GM21717 (cell line): ENCODE measurements at regions not wholly inside any gene's neighbourhood (a gene's known extent, or its start where the extent isn't known, plus 50 kb on each side); places are given as distances from the start of the nearest gene placed in this dataset.

ENCODE experiments used
- ATAC-seq: cut with Tn5 transposase; IDR thresholded peaks from one replicate; pipeline ENCODE4 v1.9.1; 2021; ENCODE audit warnings: mild to moderate bottlenecking, moderate library complexity; ENCODE audit not compliant: unreplicated experiment

- no peak for ATAC-seq
Measured at GRCh38 chr1:184267747-184268146, 119.1 kb upstream of the C1orf21 start.

GRCh38 chr1:184270556-184270955 lies 116.3 kb upstream of the C1orf21 start:
- no peak for ATAC-seq

GRCh38 chr1:184272175-184272866 lies 114.5 kb upstream of the C1orf21 start:
- ATAC-seq, result no peak

- ATAC-seq, result no peak
Measured at GRCh38 chr1:184276416-184276815, 110.4 kb upstream of the C1orf21 start.

- no peak for ATAC-seq
Measured at GRCh38 chr1:184279911-184280458, 106.8 kb upstream of the C1orf21 start.

- ATAC-seq, result no peak
Measured at GRCh38 chr1:184283999-184284398, 102.8 kb upstream of the C1orf21 start.

- no peak for ATAC-seq
Measured at GRCh38 chr1:184284900-184285299, 101.9 kb upstream of the C1orf21 start.

- ATAC-seq, result no peak
Measured at GRCh38 chr1:184285401-184286087, 101.3 kb upstream of the C1orf21 start.

- ATAC-seq, result no peak
Measured at GRCh38 chr1:184287001-184287400, 99.8 kb upstream of the C1orf21 start.

GRCh38 chr1:184289825-184290550 lies 96.8 kb upstream of the C1orf21 start:
- no peak for ATAC-seq

- no peak for ATAC-seq
Measured at GRCh38 chr1:184291701-184292100, 95.1 kb upstream of the C1orf21 start.

GRCh38 chr1:184292101-184292500 lies 94.7 kb upstream of the C1orf21 start:
- no peak for ATAC-seq

GRCh38 chr1:184294101-184294500 lies 92.7 kb upstream of the C1orf21 start:
- ATAC-seq, result no peak

GRCh38 chr1:184296466-184297243 lies 90.2 kb upstream of the C1orf21 start:
- no peak for ATAC-seq

GRCh38 chr1:184297244-184297750 lies 89.5 kb upstream of the C1orf21 start:
- no peak for ATAC-seq

GRCh38 chr1:184298440-184299405 lies 88.1 kb upstream of the C1orf21 start:
- no peak for ATAC-seq

GRCh38 chr1:184299406-184299790 lies 87.4 kb upstream of the C1orf21 start:
- ATAC-seq, result no peak

- no peak for ATAC-seq
Measured at GRCh38 chr1:184299796-184300195, 87.0 kb upstream of the C1orf21 start.

- no peak for ATAC-seq
Measured at GRCh38 chr1:184300446-184300845, 86.4 kb upstream of the C1orf21 start.

- no peak for ATAC-seq
Measured at GRCh38 chr1:184301227-184301626, 85.6 kb upstream of the C1orf21 start.
